HEK293T (cell line): ENCODE measurements at regions not wholly inside any gene's neighbourhood (a gene's known extent, or its start where the extent isn't known, plus 50 kb on each side); places are given as distances from the start of the nearest gene placed in this dataset.

Experiments
- BHLHE40 ChIP-seq: fragments of 450-650 bp; IDR thresholded peaks from 2 replicates; pipeline ENCODE4 v1.6.1; 2016; ENCODE audit warnings: mild to moderate bottlenecking, moderate library complexity, borderline replicate concordance
- ELF4 ChIP-seq: fragments of 450-650 bp; IDR thresholded peaks from 2 replicates; pipeline ENCODE4 v1.6.1; 2017; ENCODE audit warnings: antibody characterized with exemption
- FOXM1 ChIP-seq: fragments of 450-650 bp; IDR thresholded peaks from 2 replicates; pipeline ENCODE4 v1.6.1; 2017; ENCODE audit warnings: mild to moderate bottlenecking, borderline replicate concordance
- HDGF ChIP-seq: fragments of 450-650 bp; IDR thresholded peaks from 2 replicates; pipeline ENCODE4 v1.6.1; 2017; ENCODE audit warnings: antibody characterized with exemption, borderline replicate concordance
- SUZ12 ChIP-seq: fragments of 450-650 bp; IDR thresholded peaks from 2 replicates; pipeline ENCODE4 v1.6.1; 2016; ENCODE audit warnings: mild to moderate bottlenecking
- ZNF384 ChIP-seq: fragments of 450-650 bp; IDR thresholded peaks from 2 replicates; pipeline ENCODE4 v1.6.1; 2016

DNA sequence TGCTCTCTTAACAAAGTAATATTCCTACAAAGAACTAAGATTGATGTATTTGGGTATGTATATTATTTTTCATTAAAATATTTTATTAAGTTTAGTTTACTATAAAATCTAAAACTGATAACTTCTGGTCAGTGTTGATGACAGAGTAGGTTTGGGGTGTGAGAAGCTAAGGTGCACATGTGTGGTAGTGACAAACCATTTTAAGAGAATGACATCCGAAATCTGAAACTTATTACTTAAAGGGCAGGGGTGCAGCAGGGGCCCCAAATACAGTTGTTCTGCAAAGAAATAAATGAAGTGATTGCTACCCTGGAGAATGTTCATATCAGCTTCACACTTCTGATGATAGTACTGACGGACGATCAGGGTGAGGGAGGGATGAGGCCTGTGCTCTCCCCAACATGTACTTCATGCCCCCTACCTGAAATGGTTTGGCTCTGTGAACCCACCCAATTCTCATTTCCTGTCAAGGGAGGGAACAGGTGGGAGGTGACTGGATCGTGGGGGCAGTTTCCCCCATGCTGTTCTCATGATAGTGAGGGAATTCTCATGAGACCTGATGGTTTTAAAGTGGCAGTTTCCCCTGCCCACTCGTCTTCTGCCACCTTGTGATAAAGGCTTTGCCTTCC, 125.3 kb upstream of the RFX3 start:
- TF ChIP-seq FOXM1, result no peak
- TF ChIP-seq SUZ12, result no peak
- no peak for TF ChIP-seq ZNF384
- TF ChIP-seq BHLHE40, result no peak
- no peak for TF ChIP-seq ELF4
- no peak for TF ChIP-seq HDGF
